GM23338 (cell line): ENCODE measurements at regions not wholly inside any gene's neighbourhood (a gene's known extent, or its start where the extent isn't known, plus 50 kb on each side); places are given as distances from the start of the nearest gene placed in this dataset.

Experiments
- CREB1 ChIP-seq: fragments of 250-450 bp; sonication (Bioruptor Pico); IDR thresholded peaks from 2 replicates; pipeline ENCODE4 v1.5.0; 2020; ENCODE audit warnings: low read depth, mild to moderate bottlenecking, moderate library complexity
- CTCF ChIP-seq, 2 experiments: fragments of 200-600 bp in 1 of 2; sonication (generic) in 1 of 2; conservative IDR thresholded peaks; 2 replicates each; pipeline versions ENCODE4 v1.5.1 to v1.6.1; 2016 to 2017; ENCODE audit warnings: antibody characterized with exemption in 2 of 2, low read depth in 2 of 2, mild to moderate bottlenecking in 2 of 2, moderate library complexity in 1 of 2
- EZH2 ChIP-seq: fragments of 200-600 bp; sonication (generic); IDR thresholded peaks from one replicate; pipeline ENCODE4 v1.8.0; 2017; ENCODE audit warnings: antibody characterized with exemption, mild to moderate bottlenecking, low read depth; ENCODE audit not compliant: unreplicated experiment
- EZH2phosphoT487 ChIP-seq: fragments of 200-600 bp; sonication (generic); IDR thresholded peaks from one replicate; pipeline ENCODE4 v1.8.1; 2018; ENCODE audit warnings: antibody characterized with exemption; ENCODE audit not compliant: unreplicated experiment
- JUNB ChIP-seq: IDR thresholded peaks from one replicate; pipeline ENCODE4 v1.6.1; 2016; ENCODE audit warnings: antibody characterized with exemption; ENCODE audit not compliant: unreplicated experiment
- REST ChIP-seq: IDR thresholded peaks from one replicate; pipeline ENCODE4 v1.6.1; 2018; ENCODE audit warnings: antibody characterized with exemption; ENCODE audit not compliant: unreplicated experiment
- STAT1 ChIP-seq: IDR thresholded peaks from one replicate; pipeline ENCODE4 v1.6.1; 2016; ENCODE audit warnings: antibody characterized with exemption; ENCODE audit not compliant: unreplicated experiment
- ZNF114 ChIP-seq: fragments of 250-450 bp; sonication (Bioruptor Pico); IDR thresholded peaks from 2 replicates; pipeline ENCODE4 v1.5.0; 2020; ENCODE audit warnings: mild to moderate bottlenecking, moderate library complexity
- TF ChIP-seq, protein P1 (sequence below): fragments of 250-450 bp; sonication (Bioruptor Pico); IDR thresholded peaks from 2 replicates; pipeline ENCODE4 v1.5.0; 2020; ENCODE audit warnings: mild to moderate bottlenecking, moderate library complexity

DNA sequence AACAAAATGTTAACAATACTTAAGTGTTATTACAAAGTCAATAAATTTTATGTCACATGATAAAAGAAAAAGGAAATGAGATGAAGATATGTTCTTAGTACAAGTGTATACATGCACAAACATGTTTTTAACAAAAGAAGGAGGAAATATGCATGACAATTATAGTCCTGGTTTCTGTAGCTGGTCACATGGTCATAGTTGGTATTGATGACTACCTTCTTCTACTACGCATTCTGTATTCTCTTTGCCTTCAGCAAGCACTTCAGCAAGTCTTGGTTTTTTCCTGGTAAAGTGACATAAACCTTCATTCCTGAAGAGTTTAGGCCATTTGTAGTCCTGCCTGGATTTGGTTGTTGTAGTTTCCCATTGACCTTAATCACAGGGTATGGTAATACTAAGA lies 121.3 kb upstream of the SYT4 start (continued):
- TF ChIP-seq, protein P1, sequence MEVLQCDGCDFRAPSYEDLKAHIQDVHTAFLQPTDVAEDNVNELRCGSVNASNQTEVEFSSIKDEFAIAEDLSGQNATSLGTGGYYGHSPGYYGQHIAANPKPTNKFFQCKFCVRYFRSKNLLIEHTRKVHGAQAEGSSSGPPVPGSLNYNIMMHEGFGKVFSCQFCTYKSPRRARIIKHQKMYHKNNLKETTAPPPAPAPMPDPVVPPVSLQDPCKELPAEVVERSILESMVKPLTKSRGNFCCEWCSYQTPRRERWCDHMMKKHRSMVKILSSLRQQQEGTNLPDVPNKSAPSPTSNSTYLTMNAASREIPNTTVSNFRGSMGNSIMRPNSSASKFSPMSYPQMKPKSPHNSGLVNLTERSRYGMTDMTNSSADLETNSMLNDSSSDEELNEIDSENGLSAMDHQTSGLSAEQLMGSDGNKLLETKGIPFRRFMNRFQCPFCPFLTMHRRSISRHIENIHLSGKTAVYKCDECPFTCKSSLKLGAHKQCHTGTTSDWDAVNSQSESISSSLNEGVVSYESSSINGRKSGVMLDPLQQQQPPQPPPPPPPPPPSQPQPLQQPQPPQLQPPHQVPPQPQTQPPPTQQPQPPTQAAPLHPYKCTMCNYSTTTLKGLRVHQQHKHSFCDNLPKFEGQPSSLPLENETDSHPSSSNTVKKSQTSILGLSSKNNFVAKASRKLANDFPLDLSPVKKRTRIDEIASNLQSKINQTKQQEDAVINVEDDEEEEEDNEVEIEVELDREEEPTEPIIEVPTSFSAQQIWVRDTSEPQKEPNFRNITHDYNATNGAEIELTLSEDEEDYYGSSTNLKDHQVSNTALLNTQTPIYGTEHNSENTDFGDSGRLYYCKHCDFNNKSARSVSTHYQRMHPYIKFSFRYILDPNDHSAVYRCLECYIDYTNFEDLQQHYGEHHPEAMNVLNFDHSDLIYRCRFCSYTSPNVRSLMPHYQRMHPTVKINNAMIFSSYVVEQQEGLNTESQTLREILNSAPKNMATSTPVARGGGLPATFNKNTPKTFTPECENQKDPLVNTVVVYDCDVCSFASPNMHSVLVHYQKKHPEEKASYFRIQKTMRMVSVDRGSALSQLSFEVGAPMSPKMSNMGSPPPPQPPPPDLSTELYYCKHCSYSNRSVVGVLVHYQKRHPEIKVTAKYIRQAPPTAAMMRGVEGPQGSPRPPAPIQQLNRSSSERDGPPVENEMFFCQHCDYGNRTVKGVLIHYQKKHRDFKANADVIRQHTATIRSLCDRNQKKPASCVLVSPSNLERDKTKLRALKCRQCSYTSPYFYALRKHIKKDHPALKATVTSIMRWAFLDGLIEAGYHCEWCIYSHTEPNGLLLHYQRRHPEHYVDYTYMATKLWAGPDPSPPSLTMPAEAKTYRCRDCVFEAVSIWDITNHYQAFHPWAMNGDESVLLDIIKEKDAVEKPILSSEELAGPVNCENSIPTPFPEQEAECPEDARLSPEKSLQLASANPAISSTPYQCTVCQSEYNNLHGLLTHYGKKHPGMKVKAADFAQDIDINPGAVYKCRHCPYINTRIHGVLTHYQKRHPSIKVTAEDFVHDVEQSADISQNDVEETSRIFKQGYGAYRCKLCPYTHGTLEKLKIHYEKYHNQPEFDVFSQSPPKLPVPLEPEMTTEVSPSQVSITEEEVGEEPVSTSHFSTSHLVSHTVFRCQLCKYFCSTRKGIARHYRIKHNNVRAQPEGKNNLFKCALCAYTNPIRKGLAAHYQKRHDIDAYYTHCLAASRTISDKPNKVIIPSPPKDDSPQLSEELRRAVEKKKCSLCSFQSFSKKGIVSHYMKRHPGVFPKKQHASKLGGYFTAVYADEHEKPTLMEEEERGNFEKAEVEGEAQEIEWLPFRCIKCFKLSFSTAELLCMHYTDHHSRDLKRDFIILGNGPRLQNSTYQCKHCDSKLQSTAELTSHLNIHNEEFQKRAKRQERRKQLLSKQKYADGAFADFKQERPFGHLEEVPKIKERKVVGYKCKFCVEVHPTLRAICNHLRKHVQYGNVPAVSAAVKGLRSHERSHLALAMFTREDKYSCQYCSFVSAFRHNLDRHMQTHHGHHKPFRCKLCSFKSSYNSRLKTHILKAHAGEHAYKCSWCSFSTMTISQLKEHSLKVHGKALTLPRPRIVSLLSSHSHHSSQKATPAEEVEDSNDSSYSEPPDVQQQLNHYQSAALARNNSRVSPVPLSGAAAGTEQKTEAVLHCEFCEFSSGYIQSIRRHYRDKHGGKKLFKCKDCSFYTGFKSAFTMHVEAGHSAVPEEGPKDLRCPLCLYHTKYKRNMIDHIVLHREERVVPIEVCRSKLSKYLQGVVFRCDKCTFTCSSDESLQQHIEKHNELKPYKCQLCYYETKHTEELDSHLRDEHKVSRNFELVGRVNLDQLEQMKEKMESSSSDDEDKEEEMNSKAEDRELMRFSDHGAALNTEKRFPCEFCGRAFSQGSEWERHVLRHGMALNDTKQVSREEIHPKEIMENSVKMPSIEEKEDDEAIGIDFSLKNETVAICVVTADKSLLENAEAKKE, result no peak
- no peak for TF ChIP-seq EZH2
- TF ChIP-seq CREB1 (CRISPR knock-in tag), result no peak
- no peak for TF ChIP-seq CTCF (conservative IDR thresholded peaks at IDR 0.05; ENCODE audit: low read depth in 2 of 2)
- TF ChIP-seq EZH2phosphoT487, result no peak
- no peak for TF ChIP-seq JUNB
- TF ChIP-seq REST, result no peak
- no peak for TF ChIP-seq STAT1
- TF ChIP-seq ZNF114, result no peak
